MM.1S (cell line): ENCODE measurements at regions not wholly inside any gene's neighbourhood (a gene's known extent, or its start where the extent isn't known, plus 50 kb on each side); places are given as distances from the start of the nearest gene placed in this dataset.

Experiments used
- CTCF ChIP-seq: fragments of 300-600 bp; sonication (generic); IDR thresholded peaks from 2 replicates; pipeline ENCODE4 v1.5.1; 2016; ENCODE audit warnings: antibody characterized with exemption, low read length, mixed read lengths
- EZH2 ChIP-seq: fragments of 300-600 bp; sonication (generic); optimal IDR thresholded peaks from 2 replicates; pipeline ENCODE3; 2017; ENCODE audit warnings: low read depth, mild to moderate bottlenecking, antibody characterized with exemption, low read length, mixed read lengths
- EZH2phosphoT487 ChIP-seq: fragments of 300-600 bp; sonication (generic); IDR thresholded peaks from 2 replicates; pipeline ENCODE4 v1.6.1; 2018; ENCODE audit warnings: antibody characterized with exemption, low read length

- TF ChIP-seq CTCF (no peak), EZH2 (no peak), EZH2phosphoT487 (no peak)
Measured at GRCh38 chr5:12861886-12862654, 957.8 kb upstream of the CTNND2 start.
